NCI-H524 (cell line): ENCODE measurements at regions not wholly inside any gene's neighbourhood (a gene's known extent, or its start where the extent isn't known, plus 50 kb on each side); places are given as distances from the start of the nearest gene placed in this dataset.
"Not testable (repeated sequence)": the region's sequence is repeated elsewhere in the genome, so short reads cannot be mapped to it uniquely, and the experiment has no call there.

Experiments
- DNase-seq, 2 experiments: peaks; one replicate each; lab custom pipeline; 2025; lab: John Stamatoyannopoulos, UW

DNA sequence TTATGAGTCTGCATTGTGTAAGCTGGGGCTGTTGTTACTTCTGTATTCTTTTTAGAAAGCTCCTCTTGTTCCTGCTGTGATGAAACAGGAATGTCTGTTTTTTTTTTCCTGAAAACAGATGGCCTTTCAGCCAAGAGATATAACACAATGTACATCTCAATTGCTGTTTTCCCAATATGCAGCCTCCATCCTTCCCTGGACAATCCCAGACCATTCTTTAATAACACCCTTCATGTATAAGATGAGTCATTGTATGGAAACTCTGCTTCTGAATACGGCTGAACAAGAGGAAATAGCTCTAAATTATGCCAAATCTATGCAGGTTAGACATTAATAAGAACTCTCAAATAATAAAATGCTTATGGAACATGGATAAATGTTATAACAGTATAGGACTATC, 60.2 kb upstream of the LRRC4C start:
- DNase-seq = no peak

DNA sequence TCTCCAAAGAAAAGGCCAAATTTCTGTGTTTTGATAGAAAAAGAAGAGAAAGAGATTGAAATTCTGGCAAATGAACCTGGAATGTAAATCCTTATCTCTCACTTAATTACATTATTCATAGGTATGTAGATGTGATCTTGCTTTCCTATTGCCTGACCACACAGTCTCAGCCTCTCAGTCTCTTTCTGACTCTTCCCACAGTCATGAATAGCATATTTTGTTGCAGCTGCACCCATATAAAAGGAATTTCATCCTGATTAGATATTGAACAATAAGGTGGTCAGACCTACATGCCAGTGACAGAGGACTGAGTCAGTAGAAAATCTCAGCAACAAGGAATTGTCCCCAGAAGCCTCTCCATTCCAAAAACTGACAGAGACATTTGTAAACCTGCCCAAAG, 62.9 kb upstream of the LRRC4C start:
- no peak for DNase-seq

DNA sequence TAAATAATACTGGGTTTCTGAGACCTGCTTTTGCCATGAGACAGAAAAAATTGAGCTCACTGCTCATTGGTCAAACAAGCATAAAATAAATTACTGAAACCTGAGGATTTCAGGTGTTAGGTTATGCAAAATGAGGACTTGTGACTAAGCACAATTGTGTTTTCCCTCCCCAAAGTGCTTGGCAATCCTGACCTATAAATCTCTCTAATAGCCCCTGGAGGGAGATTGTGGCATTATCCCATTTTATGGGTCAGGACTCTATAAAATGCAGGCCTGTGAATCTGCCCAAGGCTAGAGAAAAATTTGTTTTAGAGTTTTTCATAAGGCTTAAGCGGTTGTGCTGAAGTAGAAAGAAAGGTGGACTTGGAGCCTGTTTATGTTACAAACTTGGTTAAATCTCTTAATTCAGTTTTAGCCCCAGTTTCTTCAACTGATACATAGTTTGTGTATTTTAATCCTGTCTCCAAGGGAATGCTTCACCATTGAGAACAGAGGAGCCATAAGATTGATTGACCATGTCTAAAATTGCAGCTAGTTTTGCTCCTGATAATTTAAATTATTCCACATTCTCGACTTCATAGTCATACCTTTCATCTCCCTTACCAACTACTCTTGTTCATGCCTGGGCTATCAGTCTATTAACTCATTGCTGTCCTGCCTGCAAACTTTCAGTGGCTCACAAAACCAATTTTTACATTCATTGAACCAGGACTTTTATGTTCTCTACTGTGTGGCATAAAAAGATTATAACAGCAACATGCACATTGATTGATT, 63.6 kb upstream of the LRRC4C start:
- DNase-seq = no peak

DNA sequence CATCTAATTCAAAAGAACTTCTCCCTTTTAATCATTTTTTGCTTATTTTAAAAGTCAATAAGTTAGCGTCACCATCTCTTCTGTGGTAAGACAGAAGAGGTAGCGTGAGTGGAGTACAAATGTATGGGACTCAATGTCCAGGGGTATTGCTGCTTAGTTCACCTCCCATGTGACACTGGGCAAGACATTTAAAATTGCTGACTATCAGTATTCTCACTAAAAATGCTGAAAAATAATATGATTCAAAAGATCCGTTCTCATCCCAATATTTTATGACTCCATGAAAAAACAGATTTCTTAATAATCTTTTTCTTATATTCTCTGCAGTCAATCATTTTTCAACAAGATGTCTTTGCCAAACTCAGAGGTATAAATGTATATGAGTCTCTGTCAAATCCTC, 68.1 kb upstream of the LRRC4C start:
- no peak for DNase-seq

DNA sequence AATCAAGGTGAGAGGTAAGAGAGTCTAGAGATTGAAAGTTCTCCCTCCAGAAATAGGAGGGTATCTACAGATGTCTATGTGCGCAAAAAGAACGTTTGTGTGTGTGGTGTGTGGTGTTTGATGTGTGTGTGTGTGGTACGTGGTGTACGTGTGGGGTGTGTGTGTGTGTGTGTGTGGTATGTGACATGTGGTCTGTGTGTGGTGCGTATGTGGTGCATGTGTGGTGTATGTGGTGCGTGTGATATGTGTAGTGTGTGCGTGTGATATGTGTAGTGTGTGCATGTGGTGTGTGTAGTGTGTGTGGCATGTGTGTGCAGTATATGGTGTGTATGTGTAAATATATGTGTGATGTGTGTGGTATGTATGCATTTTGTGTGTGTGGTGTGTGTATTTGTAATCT, 73.0 kb upstream of the LRRC4C start:
- DNase-seq = no peak

DNA sequence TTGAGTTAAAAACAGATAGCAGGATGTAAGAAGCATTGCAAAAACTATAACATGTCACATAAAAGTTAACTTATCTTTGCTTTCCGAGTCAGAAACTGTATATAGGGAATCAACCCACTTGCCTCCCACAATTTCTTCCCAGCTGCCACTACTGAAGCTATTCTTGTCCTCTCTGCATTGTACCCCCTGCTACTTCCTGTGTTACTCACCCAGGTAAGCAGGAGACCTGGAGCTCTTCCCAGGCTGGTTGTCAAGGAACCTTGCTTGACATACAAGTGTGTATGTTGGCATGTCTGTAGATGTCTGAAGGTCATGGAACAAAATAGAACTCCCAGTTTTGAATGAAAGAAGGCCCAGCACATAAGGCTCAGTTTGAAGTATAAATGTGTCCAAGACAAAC, 74.3 kb upstream of the LRRC4C start:
- DNase-seq = no peak

DNA sequence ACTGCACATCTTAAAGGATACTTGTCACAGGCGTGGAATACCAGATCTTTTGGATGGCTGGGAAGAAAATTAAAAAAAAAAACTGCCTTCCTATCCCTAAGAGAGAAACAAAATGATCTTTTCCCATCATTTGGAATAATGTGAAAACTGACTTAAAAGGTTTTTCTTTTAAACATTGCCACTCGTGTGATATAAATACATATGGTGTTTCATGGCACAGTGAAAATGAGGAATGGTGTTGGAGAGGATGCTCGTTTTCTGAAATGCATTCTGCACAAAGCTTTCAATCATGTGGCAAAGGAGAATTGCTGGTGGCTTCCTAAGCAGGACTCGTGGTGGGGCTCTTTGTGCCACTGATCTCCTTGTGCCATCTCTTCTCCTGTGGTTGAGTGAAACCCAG, 74.9 kb upstream of the LRRC4C start:
- no peak for DNase-seq

DNA sequence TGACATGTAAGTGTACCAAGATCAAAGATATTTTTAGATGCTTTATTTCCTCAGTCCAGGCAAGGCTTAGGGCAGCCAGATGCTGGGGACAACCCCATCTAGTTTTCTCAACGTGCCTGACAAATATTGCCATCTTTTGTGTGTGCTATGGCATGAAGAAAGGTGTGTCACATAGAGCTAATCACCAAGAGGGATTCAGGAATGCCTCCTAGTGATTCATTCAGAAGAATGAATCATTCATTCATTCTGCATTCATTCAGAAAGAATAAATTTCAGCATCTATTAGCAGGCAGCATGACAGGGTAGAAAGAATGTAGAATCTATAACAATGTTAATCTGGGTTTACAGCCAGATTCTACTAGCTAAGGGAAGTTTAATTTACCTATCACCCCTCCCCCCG, 75.4 kb upstream of the LRRC4C start:
- no peak for DNase-seq

DNA sequence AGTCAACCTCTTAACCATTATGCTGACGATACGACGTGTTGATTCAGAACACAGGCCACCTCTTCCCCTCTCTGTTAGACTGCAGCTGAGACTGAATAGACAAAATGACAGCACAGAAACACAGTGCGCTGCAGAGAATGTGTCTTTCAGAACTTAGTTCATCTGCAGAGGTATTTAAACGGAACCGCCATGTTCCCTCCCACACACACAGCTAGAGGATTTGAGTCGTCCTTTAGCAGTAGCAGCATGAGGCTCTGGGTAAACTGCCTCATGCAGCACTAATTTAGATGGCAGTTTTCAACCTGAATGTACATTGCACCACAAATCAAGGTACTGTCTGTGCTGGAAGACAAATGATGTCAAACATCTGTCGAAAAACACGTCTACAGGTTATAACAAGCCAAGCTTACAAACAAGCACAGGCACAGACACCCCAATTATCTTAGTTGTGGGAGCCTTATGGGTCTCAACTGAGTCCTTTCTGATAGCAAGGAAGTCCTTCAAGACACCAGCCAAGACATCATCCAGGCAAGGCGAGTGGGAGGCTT, 76.6 kb upstream of the LRRC4C start:
- DNase-seq = no peak

DNA sequence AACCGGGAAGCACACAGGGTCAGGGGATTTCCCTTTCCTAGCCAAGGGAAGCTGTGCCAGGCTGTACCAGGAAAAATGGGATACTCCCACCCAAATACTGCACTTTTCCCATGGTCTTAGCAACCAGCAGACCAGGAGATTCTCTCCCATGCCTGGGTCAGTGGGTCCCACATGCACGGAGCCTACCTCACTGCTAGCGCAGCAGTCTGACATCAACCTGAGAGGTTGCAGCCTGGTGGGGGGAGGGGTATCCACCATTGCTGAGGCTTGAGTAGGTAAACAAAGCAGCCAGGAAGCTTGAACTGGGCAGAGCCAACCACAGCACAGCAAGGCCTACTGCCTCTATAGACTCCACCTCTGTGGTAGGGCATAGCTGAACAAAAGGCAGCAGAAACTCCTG, 85.5 kb upstream of the LRRC4C start:
- DNase-seq = not testable (repeated sequence)

DNA sequence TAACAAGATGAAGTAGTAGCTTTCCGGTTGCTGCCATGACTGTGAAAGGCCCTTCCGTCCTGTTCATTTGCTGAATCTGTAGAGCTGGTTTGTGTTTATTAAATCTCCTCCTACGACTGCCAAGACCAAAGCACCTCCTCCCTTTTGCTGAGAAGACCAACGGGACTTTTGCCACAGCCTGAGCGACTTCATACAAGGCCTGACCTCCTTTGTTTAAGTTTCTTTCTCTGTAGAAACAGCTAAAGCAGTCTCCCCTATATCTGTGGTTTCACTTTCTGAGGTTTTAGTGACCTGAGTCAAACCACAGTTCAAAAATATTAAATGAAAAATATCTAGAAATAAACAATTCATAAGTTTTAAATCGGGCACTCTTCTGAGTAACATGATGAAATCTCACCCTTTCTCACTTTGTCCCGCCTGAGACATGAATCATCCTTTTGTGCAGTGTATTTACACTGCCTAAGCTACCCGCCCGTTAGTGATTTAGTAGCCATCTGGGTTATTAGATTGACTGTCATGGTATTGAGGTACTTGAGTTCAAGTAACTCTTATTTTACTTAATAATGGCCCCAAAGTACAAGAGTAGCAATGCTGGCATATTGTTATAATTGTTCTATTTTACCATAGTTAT, 119.1 kb upstream of the LRRC4C start:
- DNase-seq = no peak

DNA sequence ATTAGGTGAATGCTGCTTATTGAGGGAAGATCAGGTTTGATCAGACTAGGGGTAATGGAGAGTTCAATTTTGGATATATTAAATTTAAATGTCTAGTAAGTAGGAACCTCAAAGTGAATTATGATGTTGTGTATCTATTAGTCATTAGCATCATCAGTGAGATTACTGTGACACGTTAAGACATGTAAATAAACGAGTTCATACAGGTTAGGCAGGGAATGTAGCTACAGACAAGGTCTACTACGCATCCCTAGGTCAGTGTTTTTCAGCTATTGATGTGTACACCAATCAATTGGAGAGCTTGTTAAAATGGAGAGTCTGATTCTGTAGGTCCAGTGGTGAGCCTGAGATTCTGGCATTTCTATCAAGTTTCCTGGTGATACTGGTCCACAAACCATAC, 120.1 kb upstream of the LRRC4C start:
- DNase-seq = no peak

DNA sequence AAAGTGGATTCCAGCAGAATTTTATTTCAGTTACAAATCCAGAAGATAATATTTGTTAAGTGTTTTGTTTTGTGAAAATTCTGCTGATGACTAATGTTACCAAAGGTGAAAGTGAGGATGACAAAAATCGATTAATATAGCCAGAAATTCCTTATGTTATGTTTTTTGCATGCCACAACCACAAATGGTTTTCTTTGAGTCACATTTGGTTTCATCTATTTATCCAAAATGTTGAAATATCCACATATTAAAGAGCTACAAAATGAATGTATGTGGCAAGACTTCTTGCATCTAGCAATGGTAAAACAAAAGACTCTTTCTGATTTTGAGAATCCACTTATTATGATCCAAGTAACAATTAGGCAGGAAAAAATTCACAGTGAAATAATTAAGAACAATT, 150.1 kb upstream of the LRRC4C start:
- DNase-seq = no peak

DNA sequence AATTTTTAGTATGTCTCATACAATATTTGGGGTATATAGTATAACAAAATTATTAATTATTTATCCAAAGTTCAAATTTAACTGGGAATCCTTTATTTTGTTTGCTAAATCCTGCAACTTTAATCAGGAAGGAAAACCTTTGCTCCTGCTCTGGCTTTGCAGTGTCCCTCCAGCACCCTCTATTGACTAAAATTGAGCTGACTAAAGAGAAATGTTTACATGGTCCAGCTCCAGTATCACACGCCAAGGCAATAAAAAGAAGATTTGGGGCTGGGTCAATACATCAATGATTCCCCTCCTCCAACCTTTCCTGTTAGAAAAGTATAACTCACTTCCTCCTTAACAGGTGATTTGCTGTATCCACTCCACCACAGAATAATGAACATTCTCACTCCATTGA, 153.0 kb upstream of the LRRC4C start:
- no peak for DNase-seq

DNA sequence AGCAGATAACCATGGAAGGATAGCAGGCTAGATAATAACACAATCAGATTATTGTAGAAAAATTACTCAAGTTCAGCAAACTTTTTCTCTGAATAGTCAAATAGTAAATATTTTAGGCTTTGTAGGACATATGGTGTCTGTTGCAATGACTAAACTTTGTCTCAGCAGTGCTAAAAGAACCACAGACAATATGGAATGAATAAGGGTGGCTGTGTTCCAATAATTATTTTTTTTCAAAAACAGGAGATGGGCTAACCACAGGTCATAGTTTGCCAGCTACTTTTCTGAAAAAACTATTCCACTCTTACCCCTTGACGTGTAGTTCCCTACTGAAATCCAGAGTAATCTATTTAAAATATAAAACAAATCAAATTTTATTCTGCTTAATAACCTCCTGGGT, 153.9 kb upstream of the LRRC4C start:
- DNase-seq = no peak

DNA sequence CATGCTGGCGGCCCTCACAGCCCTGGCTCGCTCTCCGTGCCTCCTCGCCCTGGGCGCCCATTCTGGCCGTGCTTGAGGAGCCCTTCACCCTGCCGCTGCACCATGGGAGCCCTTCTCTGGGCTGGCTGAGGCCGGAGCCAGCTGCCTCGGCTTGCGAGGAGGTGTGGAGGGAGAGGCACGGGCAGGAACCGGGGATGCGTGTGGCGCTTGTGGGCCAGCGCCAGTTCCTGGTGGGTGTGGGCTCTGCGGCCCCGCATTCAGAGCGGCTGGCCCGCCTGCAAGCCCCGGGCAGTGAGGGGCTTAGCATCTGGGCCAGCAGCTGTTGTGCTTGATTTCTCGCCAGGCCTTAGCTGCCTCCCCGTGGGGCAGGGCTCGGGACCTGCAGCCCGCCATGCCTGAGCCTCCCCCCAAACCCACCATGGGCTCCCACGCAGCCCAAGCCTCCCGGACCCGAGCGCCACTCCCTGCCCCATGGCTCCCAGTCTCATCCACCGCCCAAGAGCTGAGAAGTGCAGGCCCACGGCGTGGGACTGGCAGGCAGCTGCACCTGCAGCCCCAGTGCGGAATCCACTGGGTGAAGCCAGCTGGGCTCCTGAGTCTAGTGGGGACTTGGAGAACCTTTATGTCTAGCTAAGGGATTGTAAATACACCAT, 163.4 kb upstream of the LRRC4C start:
- DNase-seq = no peak

DNA sequence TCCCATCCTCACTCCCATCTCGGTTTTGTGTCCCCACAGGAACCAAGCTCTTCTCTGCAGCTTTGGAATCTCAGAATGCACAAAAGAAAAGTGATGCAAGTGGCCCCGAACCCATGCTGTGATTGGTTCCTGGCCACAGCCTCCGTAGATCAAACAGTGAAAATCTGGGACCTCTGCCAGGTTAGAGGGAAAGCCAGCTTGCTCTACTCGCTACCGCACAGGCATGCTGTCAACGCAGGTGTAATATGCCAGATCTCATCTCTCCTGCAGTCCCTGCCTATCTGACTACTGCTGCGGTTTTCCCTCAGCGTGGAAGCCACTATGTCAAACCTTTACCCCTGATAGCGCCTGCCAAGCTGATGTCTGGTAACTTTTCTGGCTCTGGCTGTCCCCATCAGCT, 200.5 kb upstream of the LRRC4C start:
- no peak for DNase-seq

DNA sequence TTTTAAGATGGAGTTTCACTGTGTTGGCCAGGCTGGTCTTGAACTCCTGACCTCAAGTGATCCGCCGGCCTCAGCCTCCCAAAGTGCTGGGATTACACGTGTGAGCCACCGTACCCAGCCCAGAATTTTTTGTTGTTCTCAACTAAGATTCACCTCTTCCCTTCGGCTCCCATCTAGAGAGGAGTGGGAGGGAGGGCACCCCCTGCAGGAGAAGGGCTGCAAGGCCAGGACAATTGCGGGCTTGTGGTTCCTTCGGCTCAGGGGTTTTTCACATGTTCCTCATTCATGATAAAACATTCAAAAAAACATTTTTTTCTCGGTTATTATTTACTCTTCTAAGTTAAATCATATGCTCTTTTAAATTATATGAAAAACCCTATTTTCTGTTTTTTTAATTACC, 201.1 kb upstream of the LRRC4C start:
- DNase-seq = no peak

DNA sequence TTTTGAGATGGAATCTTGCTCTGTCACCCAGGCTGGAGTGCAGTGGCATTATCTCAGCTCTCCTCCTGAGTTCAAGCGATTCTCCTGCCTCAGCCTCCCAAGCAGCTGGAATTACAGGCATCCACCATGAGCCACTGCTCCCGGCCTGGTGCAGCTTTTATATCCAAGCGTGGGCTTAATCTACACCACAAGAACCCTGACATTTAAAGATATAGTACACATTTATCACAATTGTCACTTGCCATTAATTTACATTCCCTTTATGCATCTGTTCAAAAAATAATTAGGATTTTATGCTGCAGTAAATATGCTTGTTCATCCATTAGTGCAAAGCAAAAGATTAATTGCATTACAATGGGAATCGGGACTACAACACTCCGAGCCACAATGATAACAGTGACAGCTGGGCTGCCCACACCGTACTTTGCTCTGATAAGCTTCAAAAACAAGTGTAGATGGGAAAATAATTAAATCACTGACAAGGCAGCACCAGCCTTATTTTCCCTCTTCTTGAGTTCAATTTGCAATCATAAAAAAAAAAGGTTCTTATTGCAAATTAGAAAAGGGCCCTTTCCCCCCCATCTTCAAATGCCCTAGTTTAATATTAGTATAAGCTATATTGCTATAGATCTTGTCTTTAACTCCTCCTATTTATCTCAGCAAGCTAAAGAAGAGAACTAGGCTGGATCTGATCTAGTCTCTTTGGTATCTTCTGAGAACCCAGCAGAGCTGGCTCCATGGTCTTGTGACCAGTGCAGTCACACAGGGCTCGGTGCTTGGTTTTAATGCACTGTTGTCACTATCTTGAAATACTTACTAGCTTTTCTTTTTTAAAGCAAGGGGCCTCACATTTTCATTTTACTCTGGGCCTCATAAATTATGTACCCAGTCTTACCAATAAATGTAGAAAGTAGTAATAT, 206.2 kb upstream of the LRRC4C start:
- no peak for DNase-seq

DNA sequence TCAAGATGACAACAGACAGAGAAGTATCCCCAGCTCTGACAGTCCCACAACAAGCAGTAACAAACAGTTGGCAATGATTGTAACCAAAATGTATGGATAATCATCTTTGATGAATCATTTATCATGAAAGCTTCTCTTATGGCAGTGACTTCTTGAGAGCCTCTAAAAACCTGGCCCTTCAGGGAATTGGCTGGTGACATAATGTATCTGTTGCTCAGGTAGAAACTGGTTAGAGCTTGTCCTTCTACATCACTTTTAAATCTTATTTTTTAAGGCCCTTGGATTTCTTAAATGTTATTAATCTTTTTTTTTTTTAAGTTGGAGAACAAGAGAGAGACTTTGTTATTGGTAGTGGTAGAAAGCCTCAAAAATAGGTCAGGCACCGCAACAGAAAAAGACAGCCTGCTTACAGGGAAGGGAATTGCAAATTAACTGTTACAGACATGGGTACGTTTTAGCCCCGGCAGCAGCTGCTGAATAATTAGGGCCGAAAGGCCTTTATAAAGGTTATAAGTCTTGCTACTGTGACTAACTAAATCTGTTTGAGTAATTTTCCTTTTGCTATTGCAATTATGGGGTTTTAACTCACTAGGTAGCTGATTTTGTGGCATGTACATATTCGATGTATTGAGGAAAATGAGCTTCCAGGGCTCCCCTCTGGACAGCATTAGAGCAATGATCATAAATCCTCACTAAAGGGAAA, 207.7 kb upstream of the LRRC4C start:
- no peak for DNase-seq

DNA sequence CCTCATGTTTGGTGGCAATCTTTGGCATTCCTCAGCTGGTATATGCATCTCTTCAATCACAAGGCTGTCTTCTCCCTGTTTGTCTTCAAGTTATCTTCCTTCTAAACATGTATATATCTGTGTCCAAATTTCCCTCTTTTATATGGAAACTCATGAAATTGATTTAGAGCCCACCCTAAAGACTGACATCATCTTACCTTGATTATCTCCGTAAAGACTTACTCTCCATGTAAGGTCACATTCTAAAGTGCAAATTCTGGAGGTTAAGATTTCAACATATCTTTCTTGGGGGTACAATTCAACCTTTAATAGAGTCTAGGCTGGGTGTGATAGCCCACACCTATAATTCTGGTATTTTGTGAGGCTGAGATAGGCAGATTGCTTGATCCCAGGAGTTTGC, 215.8 kb upstream of the LRRC4C start:
- DNase-seq = no peak

DNA sequence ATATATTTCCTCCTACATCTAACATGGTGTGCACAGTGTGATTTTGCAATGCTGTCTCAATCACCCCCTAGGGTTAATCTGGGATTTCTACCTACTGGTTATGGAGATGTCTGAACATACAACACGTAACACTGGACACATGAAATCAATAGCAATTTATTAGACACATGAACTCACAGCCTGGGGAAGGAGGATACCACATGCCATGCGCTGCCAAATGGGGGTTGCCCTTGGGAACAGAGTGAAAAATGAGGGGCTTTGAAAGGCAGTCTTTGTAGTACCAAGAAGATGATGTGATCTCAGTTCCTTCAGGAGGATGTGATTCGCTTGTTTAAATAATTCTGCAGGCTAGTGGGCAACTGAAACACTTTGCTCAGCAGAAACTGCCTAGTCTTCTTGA, 253.6 kb upstream of the LRRC4C start:
- no peak for DNase-seq
